Stomach (tissue), 4 donors: ENCODE measurements at regions not wholly inside any gene's neighbourhood (a gene's known extent, or its start where the extent isn't known, plus 50 kb on each side); places are given as distances from the start of the nearest gene placed in this dataset.

Experiments
- POLR2A ChIP-seq, 4 donors: fragments of 450-650 bp; IDR thresholded peaks; one replicate each; pipeline ENCODE4 v1.6.1; 2016; ENCODE audit warnings: antibody characterized with exemption in 4 of 4, control low read depth in 2 of 4, mild to moderate bottlenecking in 1 of 4, moderate library complexity in 1 of 4
- POLR2AphosphoS5 ChIP-seq, 3 donors: sonication (generic); formaldehyde crosslinking; IDR thresholded peaks; one replicate each; pipeline ENCODE4 v1.6.1; 2016; ENCODE audit warnings: antibody characterized with exemption in 3 of 3
- TF ChIP-seq, protein P1 (sequence below), 7 experiments: fragments of 450-650 bp in 4 of 7; fragments of 200-600 bp in 3 of 7; sonication (generic) in 3 of 7; IDR thresholded peaks; one replicate each; pipeline ENCODE4 v1.5.1; 2016 to 2019; ENCODE audit warnings: antibody characterized with exemption in 7 of 7, control low read depth in 2 of 7, mild to moderate bottlenecking in 1 of 7

DNA sequence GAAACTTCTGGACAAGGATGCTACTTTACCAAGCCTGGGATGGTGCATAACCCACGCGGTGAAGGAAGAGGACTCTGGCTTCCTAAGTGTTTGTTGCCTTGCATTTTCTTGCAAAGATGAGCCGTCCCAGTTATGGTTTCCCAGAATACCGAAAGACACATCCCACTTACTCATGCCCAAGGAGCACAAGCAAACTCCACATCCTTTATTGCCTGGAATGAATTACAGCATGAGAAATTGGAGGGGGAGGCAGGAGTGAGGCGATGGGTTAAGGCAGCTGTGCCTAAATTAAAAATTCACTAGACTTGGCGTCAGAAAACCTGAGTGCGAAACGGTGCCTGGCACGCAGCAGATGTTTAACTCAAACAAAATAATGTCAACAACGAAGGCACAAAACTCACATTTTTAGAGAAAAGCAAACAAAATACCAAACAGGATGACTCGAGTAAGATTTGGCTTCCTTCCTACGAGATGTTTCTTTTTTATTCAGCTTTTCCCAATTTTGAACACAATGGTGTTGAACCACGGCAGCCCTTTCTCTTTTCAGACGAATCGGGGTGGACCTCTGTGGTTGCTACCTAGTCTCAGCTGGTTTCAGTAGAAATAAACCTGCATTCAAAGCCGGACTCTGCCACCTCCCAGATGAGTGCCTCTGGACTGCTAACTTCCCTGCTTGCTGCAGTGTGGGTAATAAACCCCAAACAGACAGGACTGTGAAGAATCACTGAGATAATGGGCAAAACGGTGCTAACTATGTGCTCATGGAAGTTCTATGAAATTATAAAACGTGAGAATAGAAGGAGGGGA, 100.3 kb upstream of the NCK2 start:
- TF ChIP-seq, protein P1, sequence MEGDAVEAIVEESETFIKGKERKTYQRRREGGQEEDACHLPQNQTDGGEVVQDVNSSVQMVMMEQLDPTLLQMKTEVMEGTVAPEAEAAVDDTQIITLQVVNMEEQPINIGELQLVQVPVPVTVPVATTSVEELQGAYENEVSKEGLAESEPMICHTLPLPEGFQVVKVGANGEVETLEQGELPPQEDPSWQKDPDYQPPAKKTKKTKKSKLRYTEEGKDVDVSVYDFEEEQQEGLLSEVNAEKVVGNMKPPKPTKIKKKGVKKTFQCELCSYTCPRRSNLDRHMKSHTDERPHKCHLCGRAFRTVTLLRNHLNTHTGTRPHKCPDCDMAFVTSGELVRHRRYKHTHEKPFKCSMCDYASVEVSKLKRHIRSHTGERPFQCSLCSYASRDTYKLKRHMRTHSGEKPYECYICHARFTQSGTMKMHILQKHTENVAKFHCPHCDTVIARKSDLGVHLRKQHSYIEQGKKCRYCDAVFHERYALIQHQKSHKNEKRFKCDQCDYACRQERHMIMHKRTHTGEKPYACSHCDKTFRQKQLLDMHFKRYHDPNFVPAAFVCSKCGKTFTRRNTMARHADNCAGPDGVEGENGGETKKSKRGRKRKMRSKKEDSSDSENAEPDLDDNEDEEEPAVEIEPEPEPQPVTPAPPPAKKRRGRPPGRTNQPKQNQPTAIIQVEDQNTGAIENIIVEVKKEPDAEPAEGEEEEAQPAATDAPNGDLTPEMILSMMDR (IDR thresholded peaks at IDR 0.05) = no peak
- TF ChIP-seq POLR2AphosphoS5 (IDR thresholded peaks at IDR 0.05) (peak in 2 of 3 donors; percentile 7 to 49), POLR2A (IDR thresholded peaks at IDR 0.05) (no peak)
